ENCODE measurements at regions not wholly inside any gene's neighbourhood (a gene's known extent, or its start where the extent isn't known, plus 50 kb on each side); places are given as distances from the start of the nearest gene placed in this dataset.
"Not testable (repeated sequence)": the region's sequence is repeated elsewhere in the genome, so short reads cannot be mapped to it uniquely, and the experiment has no call there.

DNA sequence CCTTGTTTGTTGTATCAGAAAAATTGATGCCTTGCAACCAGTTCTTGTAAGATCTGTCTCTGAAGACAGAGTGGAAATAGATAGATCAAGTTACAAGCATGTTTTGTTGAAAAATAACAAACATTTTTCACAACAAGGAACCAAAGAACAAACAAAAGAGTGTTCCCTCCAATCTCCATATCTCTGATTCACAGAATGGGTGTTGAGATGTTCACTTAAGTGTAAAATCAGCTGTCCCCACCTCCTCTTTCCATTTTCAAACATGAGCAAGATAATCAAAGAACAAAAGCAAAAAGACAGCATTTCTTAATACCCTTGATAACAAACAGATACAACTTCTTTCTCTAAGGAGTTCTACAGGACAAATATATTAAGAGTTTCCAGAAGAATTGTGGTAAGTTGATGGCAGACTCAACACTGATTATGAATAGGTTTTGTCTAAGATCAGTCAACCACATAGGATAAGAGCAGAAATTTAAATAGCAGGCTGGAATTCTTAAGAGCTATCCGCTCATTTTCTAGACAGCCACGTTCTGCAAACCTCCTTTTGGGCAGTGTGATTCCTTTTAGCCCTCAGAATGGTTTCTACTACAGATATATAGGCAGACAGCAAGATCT, 970.9 kb upstream of the AUTS2 start:
- TF ChIP-seq EZH2 (IDR thresholded peaks at IDR 0.05): no peak
- no peak for TF ChIP-seq POLR2AphosphoS5 (IDR thresholded peaks at IDR 0.05; ENCODE audit: borderline replicate concordance, low read depth, low read length)
- TF ChIP-seq FOXP2 (optimal IDR thresholded peaks at IDR 0.05; ENCODE audit: control extremely low read depth, extremely low read length, insufficient read depth): no peak
- Histone ChIP-seq H3K9me3 (ENCODE audit: low read depth, low read length) (no peaks in the 10 kb centered on the region), H3K27ac (no peak overlapping the region), H3K9ac (ENCODE audit: insufficient read length) (no peak overlapping the region), H3K36me3 (ENCODE audit: insufficient read depth, low read length) (no peaks in the 10 kb centered on the region), H3K4me3 (no peak overlapping the region)
- DNase-seq (ENCODE audit: low read depth, low spot score): no peak

- not testable (repeated sequence) for H3K9me3 ChIP-seq (ENCODE audit: low read depth, low read length); H3K36me3 ChIP-seq (ENCODE audit: insufficient read depth, low read length); H3K27ac ChIP-seq; H3K9ac ChIP-seq (ENCODE audit: insufficient read length); DNase-seq (ENCODE audit: low read depth, low spot score); H3K4me3 ChIP-seq
Measured at GRCh38 chr7:68630914-68631313, 967.4 kb upstream of the AUTS2 start.

- H3K4me3 ChIP-seq: no peak overlapping the region
- no peak overlapping the region for H3K27ac ChIP-seq
- no peaks in the 10 kb centered on the region for H3K36me3 ChIP-seq (ENCODE audit: insufficient read depth, low read length)
- H3K9ac ChIP-seq (ENCODE audit: insufficient read length): no peak overlapping the region
- TF ChIP-seq POLR2AphosphoS5 (IDR thresholded peaks at IDR 0.05; ENCODE audit: borderline replicate concordance, low read depth, low read length) (no peak), FOXP2 (optimal IDR thresholded peaks at IDR 0.05; ENCODE audit: control extremely low read depth, extremely low read length, insufficient read depth) (no peak), EZH2 (IDR thresholded peaks at IDR 0.05) (no peak)
- no peak for DNase-seq (ENCODE audit: low read depth, low spot score)
- no peaks in the 10 kb centered on the region for H3K9me3 ChIP-seq (ENCODE audit: low read depth, low read length)
Measured at GRCh38 chr7:68640103-68640502, 958.2 kb upstream of the AUTS2 start.

- no peak overlapping the region for H3K9ac ChIP-seq (ENCODE audit: insufficient read length)
- no peak for TF ChIP-seq EZH2 (IDR thresholded peaks at IDR 0.05)
- no peak for TF ChIP-seq POLR2AphosphoS5 (IDR thresholded peaks at IDR 0.05; ENCODE audit: borderline replicate concordance, low read depth, low read length)
- TF ChIP-seq FOXP2 (optimal IDR thresholded peaks at IDR 0.05; ENCODE audit: control extremely low read depth, extremely low read length, insufficient read depth): no peak
Measured at GRCh38 chr7:68642727-68643126, 955.5 kb upstream of the AUTS2 start.

GRCh38 chr7:68663392-68663791, 934.9 kb upstream of the AUTS2 start:
- no peak for DNase-seq (ENCODE audit: low read depth, low spot score)
- no peak for TF ChIP-seq EZH2 (IDR thresholded peaks at IDR 0.05)
- no peak for TF ChIP-seq FOXP2 (optimal IDR thresholded peaks at IDR 0.05; ENCODE audit: control extremely low read depth, extremely low read length, insufficient read depth)
- no peak for TF ChIP-seq POLR2AphosphoS5 (IDR thresholded peaks at IDR 0.05; ENCODE audit: borderline replicate concordance, low read depth, low read length)
- Histone ChIP-seq H3K27ac (no peak overlapping the region), H3K9me3 (ENCODE audit: low read depth, low read length) (no peaks in the 10 kb centered on the region), H3K4me3 (no peak overlapping the region), H3K9ac (ENCODE audit: insufficient read length) (no peak overlapping the region), H3K36me3 (ENCODE audit: insufficient read depth, low read length) (no peaks in the 10 kb centered on the region)

More at GRCh38 chr7:68642727-68643126, 955.5 kb upstream of the AUTS2 start:
- no peak overlapping the region for H3K4me3 ChIP-seq
- no peaks in the 10 kb centered on the region for H3K36me3 ChIP-seq (ENCODE audit: insufficient read depth, low read length)
- no peaks in the 10 kb centered on the region for H3K9me3 ChIP-seq (ENCODE audit: low read depth, low read length)
- DNase-seq (ENCODE audit: low read depth, low spot score): no peak
- no peak overlapping the region for H3K27ac ChIP-seq

DNA sequence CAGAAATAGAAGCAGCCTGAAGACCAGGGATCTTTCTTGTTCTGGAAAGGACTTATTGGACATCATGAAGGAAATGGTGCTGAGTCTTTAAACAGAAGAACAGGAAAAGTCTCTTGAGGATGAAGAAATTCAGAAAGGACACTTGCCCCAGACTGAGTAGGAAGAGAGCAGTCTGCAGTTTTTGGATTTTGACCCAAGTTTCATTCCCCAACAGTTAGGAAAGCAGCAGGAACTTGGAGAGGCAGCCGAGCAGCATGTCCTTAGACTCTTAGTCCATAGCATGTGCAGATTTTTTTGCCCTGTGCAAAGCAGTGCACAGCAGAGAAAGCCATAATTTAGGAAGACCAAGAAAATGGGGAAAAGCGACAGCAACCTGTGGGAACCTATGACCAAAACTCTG, 927.2 kb upstream of the AUTS2 start:
- Histone ChIP-seq H3K36me3 (ENCODE audit: insufficient read depth, low read length) (no peaks in the 10 kb centered on the region), H3K4me3 (no peak overlapping the region), H3K9ac (ENCODE audit: insufficient read length) (no peak overlapping the region), H3K9me3 (ENCODE audit: low read depth, low read length) (no peaks in the 10 kb centered on the region), H3K27ac (no peak overlapping the region)
- TF ChIP-seq EZH2 (IDR thresholded peaks at IDR 0.05): no peak
- TF ChIP-seq POLR2AphosphoS5 (IDR thresholded peaks at IDR 0.05; ENCODE audit: borderline replicate concordance, low read depth, low read length): no peak
- no peak for TF ChIP-seq FOXP2 (optimal IDR thresholded peaks at IDR 0.05; ENCODE audit: control extremely low read depth, extremely low read length, insufficient read depth)
- no peak for DNase-seq (ENCODE audit: low read depth, low spot score)

GRCh38 chr7:68671671-68672070, 926.6 kb upstream of the AUTS2 start:
- H3K27ac ChIP-seq: no peak overlapping the region
- H3K9me3 ChIP-seq (ENCODE audit: low read depth, low read length): no peaks in the 10 kb centered on the region
- no peaks in the 10 kb centered on the region for H3K36me3 ChIP-seq (ENCODE audit: insufficient read depth, low read length)
- TF ChIP-seq EZH2 (IDR thresholded peaks at IDR 0.05): no peak
- no peak overlapping the region for H3K4me3 ChIP-seq
- no peak for DNase-seq (ENCODE audit: low read depth, low spot score)
- H3K9ac ChIP-seq (ENCODE audit: insufficient read length): no peak overlapping the region

- no peak overlapping the region for H3K9ac ChIP-seq (ENCODE audit: insufficient read length)
- TF ChIP-seq POLR2AphosphoS5 (IDR thresholded peaks at IDR 0.05; ENCODE audit: borderline replicate concordance, low read depth, low read length): no peak
- no peak for TF ChIP-seq FOXP2 (optimal IDR thresholded peaks at IDR 0.05; ENCODE audit: control extremely low read depth, extremely low read length, insufficient read depth)
- no peak for TF ChIP-seq EZH2 (IDR thresholded peaks at IDR 0.05)
- H3K27ac ChIP-seq: no peak overlapping the region
- no peaks in the 10 kb centered on the region for H3K9me3 ChIP-seq (ENCODE audit: low read depth, low read length)
- H3K4me3 ChIP-seq: no peak overlapping the region
- DNase-seq (ENCODE audit: low read depth, low spot score): no peak
- H3K36me3 ChIP-seq (ENCODE audit: insufficient read depth, low read length): no peaks in the 10 kb centered on the region
Measured at GRCh38 chr7:68674826-68675225, 923.4 kb upstream of the AUTS2 start.

DNA sequence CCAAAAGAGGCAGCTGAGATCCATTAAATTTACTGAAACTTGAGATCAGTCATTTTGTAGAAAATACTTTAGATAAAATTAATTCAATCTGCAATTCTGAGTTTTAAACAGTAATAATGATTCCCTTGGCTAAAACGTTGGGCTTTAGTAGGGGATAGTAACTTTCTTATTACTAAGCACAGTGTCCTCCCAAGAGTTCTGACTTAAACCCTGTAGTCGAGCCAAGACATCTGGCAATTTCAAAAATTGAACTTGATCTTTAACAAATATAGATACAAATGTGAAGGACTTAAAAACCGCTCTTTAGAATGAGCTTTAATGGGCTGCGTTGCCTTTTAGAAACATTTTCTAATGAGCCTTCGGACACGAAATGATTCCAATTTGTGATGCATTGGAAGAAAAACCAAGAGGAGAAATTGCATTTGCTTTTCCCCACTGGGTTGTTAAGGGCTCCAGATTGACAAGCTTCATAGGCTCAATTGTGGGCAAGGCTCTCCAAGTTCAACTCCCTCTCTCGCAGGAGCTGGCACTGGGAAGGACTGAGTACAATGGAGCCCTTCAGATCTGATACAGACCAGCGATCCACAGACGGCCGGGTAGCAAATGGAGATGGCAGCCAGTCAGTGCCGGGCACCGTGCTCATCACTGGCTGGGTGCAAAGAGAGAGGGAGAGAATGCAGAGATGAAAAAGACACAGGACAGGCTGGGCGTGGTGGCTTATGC, 921.3 kb upstream of the AUTS2 start:
- TF ChIP-seq EZH2 (IDR thresholded peaks at IDR 0.05) (no peak), POLR2AphosphoS5 (IDR thresholded peaks at IDR 0.05; ENCODE audit: borderline replicate concordance, low read depth, low read length) (no peak), FOXP2 (optimal IDR thresholded peaks at IDR 0.05; ENCODE audit: control extremely low read depth, extremely low read length, insufficient read depth) (no peak)
- H3K36me3 ChIP-seq (ENCODE audit: insufficient read depth, low read length): no peaks in the 10 kb centered on the region
- H3K9me3 ChIP-seq (ENCODE audit: low read depth, low read length): no peaks in the 10 kb centered on the region
- no peak overlapping the region for H3K9ac ChIP-seq (ENCODE audit: insufficient read length)
- no peak for DNase-seq (ENCODE audit: low read depth, low spot score)
- peak overlapping the region; percentile 14; the same call in 1 of the 2 replicates for H3K27ac ChIP-seq
- H3K4me3 ChIP-seq: no peak overlapping the region
